HL-60 (cell line): ENCODE measurements at regions not wholly inside any gene's neighbourhood (a gene's known extent, or its start where the extent isn't known, plus 50 kb on each side); places are given as distances from the start of the nearest gene placed in this dataset.

Experiments
- CTCF ChIP-seq: IDR thresholded peaks from one replicate; pipeline ENCODE4 v1.5.1; 2011; ENCODE audit warnings: low read length, control low read depth, inconsistent platforms; ENCODE audit not compliant: insufficient read depth
- GABPA ChIP-seq: IDR thresholded peaks from 2 replicates; pipeline ENCODE4 v1.6.1; 2012; ENCODE audit warnings: low read depth
- POLR2AphosphoS5 ChIP-seq: IDR thresholded peaks from 2 replicates; pipeline ENCODE4 v1.6.1; 2012; ENCODE audit warnings: low read depth

- no peak for TF ChIP-seq CTCF
- 0 out of 2 replicates have a peak, but pooled peaks have one; percentile 28 for TF ChIP-seq GABPA
- TF ChIP-seq POLR2AphosphoS5: no peak; the same call in 1 of the 2 replicates
Measured at GRCh38 chr3:144344925-144345548, 373.4 kb downstream of the DIPK2A start.
